ENCODE measurements at regions not wholly inside any gene's neighbourhood (a gene's known extent, or its start where the extent isn't known, plus 50 kb on each side); places are given as distances from the start of the nearest gene placed in this dataset.

DNA sequence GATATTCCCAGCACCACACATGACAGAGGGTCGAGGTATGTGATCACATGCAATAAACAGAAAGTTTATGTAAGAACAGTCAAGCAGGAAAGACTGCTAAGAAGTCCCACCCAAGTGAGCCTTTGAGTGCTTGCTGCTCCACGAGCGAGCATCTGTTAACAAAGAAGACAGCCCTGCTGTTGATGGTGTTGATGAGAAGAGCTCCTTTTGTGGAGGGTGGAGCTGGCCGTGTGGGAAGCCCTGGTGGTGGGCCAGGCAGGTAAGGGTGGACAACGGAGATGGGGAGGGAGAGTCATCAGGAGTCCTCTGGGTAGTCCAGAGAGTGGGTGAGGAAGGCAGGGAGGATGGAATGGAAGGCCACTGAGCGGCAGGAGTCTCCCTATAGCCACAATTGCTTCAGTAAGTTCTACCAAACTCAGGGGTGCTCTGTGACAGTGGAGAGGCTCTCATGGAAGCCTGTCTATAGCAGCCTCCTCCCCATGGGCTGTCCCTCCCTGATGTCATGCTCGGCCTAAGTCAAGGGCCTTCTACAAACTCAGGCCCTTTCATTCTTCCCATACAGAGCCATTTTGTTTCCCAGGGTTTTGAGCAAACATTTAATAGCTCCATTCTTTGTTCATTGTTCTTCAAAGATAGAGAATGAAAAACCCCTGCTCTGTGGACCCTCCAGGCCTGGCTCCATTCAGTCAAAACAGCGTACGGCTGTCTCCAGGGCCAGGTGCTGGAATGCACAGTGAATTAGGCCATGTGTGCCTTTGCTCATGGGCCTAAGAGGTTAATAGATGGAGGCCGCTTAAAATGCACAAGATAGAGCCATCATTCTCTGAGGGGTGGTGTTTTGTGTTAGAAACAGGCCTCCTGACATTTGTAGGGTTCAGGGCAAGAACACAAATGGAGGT lies 494.2 kb upstream of the RAB6C start:
- TF ChIP-seq, protein P1, sequence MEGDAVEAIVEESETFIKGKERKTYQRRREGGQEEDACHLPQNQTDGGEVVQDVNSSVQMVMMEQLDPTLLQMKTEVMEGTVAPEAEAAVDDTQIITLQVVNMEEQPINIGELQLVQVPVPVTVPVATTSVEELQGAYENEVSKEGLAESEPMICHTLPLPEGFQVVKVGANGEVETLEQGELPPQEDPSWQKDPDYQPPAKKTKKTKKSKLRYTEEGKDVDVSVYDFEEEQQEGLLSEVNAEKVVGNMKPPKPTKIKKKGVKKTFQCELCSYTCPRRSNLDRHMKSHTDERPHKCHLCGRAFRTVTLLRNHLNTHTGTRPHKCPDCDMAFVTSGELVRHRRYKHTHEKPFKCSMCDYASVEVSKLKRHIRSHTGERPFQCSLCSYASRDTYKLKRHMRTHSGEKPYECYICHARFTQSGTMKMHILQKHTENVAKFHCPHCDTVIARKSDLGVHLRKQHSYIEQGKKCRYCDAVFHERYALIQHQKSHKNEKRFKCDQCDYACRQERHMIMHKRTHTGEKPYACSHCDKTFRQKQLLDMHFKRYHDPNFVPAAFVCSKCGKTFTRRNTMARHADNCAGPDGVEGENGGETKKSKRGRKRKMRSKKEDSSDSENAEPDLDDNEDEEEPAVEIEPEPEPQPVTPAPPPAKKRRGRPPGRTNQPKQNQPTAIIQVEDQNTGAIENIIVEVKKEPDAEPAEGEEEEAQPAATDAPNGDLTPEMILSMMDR (IDR thresholded peaks at IDR 0.05; ENCODE audit: low read depth, low read length), result no peak
- H3K4me3 ChIP-seq (replicated peaks in 1 of 2; ENCODE audit: low read depth in 2 of 2, low read length in 2 of 2), result no peak overlapping the region
- DNase-seq (ENCODE audit: low read depth in 2 of 2), result no peak

DNA sequence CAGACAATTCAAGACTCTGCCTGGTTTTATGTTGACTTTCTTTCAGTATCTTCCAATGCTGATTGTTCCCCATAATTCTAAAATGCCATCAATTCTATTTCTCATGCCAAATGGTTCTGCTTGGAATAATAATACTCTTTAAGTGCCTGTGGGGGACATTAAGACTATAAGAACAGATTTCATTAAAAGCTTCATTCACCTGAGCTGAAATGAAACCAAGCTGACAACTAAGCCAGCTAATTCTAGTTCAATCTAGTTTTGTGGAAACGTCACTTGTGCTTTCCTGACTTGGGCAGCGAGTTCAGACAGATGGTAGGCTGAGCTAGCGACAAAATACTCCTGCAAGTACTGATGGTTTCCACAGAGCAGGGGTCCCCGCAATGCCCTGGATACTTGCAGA lies 491.1 kb upstream of the RAB6C start:
- TF ChIP-seq, protein P1 (IDR thresholded peaks at IDR 0.05; ENCODE audit: low read depth, low read length), result no peak
- no peak for DNase-seq (ENCODE audit: low read depth in 2 of 2)
- no peak overlapping the region for H3K4me3 ChIP-seq (replicated peaks in 1 of 2; ENCODE audit: low read depth in 2 of 2, low read length in 2 of 2)

DNA sequence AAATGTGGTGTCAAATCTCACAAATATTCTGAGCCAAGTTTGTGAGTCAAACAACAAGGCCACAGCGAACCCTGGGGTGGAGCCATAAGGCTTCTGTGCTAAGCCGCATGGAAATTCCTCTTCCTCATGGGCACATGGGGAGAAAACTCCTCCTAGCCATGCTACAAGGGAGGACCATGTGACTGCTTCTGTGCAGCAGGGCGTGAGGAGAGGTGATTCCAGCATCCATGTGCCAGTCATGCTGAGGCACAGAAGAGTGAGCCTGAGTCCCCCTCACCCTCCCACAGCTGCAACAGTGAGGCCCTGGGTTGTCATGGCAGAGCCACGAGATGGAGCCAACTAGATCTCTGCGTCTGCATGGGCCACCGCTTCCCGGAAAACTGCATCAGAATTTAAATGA lies 488.8 kb upstream of the RAB6C start:
- no peak overlapping the region for H3K4me3 ChIP-seq (replicated peaks in 1 of 2; ENCODE audit: low read depth in 2 of 2, low read length in 2 of 2)
- no peak for DNase-seq (ENCODE audit: low read depth in 2 of 2)
- TF ChIP-seq, protein P1 (IDR thresholded peaks at IDR 0.05; ENCODE audit: low read depth, low read length), result no peak

DNA sequence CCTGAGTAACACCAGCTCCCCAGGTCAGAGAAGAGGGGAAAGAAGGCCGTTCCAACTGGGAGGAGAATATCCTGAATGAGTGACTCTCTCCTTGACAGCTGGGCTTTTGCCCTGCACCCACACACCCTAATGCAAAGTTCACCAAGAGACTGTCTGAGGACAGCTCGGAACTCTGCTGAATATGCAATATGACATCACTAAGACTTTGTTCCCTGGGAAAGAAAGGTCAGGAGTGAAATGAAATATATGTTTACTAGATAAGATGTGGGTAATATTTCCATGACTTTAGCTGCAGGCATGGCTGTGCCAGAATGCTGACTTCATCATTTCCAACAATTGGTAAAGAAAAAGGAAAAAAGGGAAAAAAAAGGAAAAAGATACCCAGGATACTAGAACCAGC lies 488.2 kb upstream of the RAB6C start:
- no peak overlapping the region for H3K4me3 ChIP-seq (replicated peaks in 1 of 2; ENCODE audit: low read depth in 2 of 2, low read length in 2 of 2)
- no peak for DNase-seq (ENCODE audit: low read depth in 2 of 2)
- TF ChIP-seq, protein P1 (IDR thresholded peaks at IDR 0.05; ENCODE audit: low read depth, low read length), result no peak

DNA sequence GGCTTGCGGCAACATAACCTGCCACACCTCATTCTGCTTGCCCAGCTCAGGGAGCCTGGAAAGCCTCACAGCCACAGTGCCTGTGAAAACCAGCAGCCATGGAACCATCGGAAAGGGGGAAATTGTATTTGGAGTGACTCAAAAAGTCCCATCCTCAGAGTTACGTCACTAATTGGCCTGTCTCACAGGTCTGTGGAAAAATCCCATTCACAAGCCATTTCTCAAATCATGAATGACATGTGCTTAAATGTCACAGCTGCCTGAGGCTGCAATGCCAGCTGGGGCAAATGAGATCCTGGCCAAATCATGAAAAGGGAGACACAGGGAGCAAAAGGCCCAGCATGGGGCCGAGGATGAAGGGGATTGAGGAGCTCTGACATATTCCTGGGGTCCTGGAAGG lies 486.9 kb upstream of the RAB6C start:
- no peak overlapping the region for H3K4me3 ChIP-seq (replicated peaks in 1 of 2; ENCODE audit: low read depth in 2 of 2, low read length in 2 of 2)
- TF ChIP-seq, protein P1 (IDR thresholded peaks at IDR 0.05; ENCODE audit: low read depth, low read length), result no peak
- DNase-seq (ENCODE audit: low read depth in 2 of 2), result no peak

DNA sequence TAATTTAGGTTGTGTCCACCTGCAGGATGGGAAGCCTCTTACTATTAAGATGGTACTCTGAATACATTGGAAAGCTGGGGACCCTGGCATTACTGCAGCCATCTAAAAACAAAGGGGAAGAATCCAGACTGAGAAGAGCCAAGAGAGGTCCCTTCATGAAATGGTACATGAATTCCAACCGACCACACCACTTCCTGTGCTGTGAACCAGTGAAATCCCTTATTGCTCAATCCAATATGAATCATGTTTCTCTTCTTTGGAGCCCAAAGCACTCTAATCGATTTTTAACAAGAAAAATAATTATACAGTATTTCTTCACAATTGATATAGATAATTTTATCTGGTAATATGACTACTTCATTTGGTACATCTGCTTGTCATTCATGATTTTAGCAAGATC lies 479.7 kb upstream of the RAB6C start:
- TF ChIP-seq, protein P1 (IDR thresholded peaks at IDR 0.05; ENCODE audit: low read depth, low read length), result no peak
- H3K4me3 ChIP-seq (replicated peaks in 1 of 2; ENCODE audit: low read depth in 2 of 2, low read length in 2 of 2), result no peak overlapping the region
- DNase-seq (ENCODE audit: low read depth in 2 of 2), result peak in 1 of 2 donors; percentile 5
